GM12865 (cell line): ENCODE measurements at regions not wholly inside any gene's neighbourhood (a gene's known extent, or its start where the extent isn't known, plus 50 kb on each side); places are given as distances from the start of the nearest gene placed in this dataset.

Experiments used
- DNase-seq: peaks from one replicate; pipeline ENCODE4 v3.0.0; 2010; ENCODE audit warnings: low read depth
- H3K4me3 ChIP-seq: 2 replicates; pipeline ENCODE4 v1.5.1; 2011; ENCODE audit warnings: mild to moderate bottlenecking, low read depth, low read length, control low read depth
- CTCF ChIP-seq: IDR thresholded peaks from 2 replicates; pipeline ENCODE4 v1.5.1; 2011; ENCODE audit warnings: low read length, control low read depth, low read depth, inconsistent platforms; ENCODE audit not compliant: insufficient read depth; ENCODE audit errors: missing control alignments

GRCh38 chr13:67343777-67344176 lies 113.6 kb upstream of the PCDH9 start:
- TF ChIP-seq CTCF: no peak
- DNase-seq: no peak

GRCh38 chr13:67341406-67341805 lies 111.3 kb upstream of the PCDH9 start:
- TF ChIP-seq CTCF: no peak
- no peak overlapping the region for H3K4me3 ChIP-seq
- DNase-seq: no peak

More at GRCh38 chr13:67343777-67344176, 113.6 kb upstream of the PCDH9 start:
- no peak overlapping the region for H3K4me3 ChIP-seq

- TF ChIP-seq CTCF: no peak
- H3K4me3 ChIP-seq: no peak overlapping the region
- no peak for DNase-seq
These were observed 100.0 kb upstream of the PCDH9 start for GRCh38 chr13:67330149-67330548.

GRCh38 chr13:67328895-67329294 lies 98.8 kb upstream of the PCDH9 start:
- no peak overlapping the region for H3K4me3 ChIP-seq
- TF ChIP-seq CTCF: no peak
- DNase-seq: no peak

GRCh38 chr13:67318860-67319259 lies 88.7 kb upstream of the PCDH9 start:
- H3K4me3 ChIP-seq: no peak overlapping the region
- DNase-seq: no peak
- no peak for TF ChIP-seq CTCF

- no peak overlapping the region for H3K4me3 ChIP-seq
- DNase-seq: no peak
- TF ChIP-seq CTCF: no peak
These were observed 88.3 kb upstream of the PCDH9 start for GRCh38 chr13:67318398-67318797.

- TF ChIP-seq CTCF: no peak
- no peak overlapping the region for H3K4me3 ChIP-seq
- DNase-seq: no peak
These were observed 84.3 kb upstream of the PCDH9 start for GRCh38 chr13:67314405-67314804.
